ENCODE measurements at regions not wholly inside any gene's neighbourhood (a gene's known extent, or its start where the extent isn't known, plus 50 kb on each side); places are given as distances from the start of the nearest gene placed in this dataset.

GRCh38 chr5:51895834-51896233, 512.6 kb downstream of the ISL1 start:
- intact Hi-C loops (cut with micrococcal nuclease), result no loop called here
- Mint-ChIP-seq H3K4me3 (no peak overlapping the region), H3K27ac (no peak overlapping the region), H3K36me3 (ENCODE audit: low read depth) (no peaks in the 10 kb centered on the region), H3K9me3 (peaks cover 2% of the 10 kb centered on the region), H3K27me3 (no peaks in the 10 kb centered on the region), H3K4me1 (no peaks in the 10 kb centered on the region)
- ChIA-PET CTCF (no interaction called here), POLR2A (no interaction called here)
- no peak for DNase-seq
- no peak for ATAC-seq (ENCODE audit: low read depth)
- TF ChIP-seq CTCF (IDR thresholded peaks at IDR 0.05), result no peak

GRCh38 chr5:51902512-51902911, 519.3 kb downstream of the ISL1 start:
- ChIA-PET CTCF (no interaction called here), POLR2A (no interaction called here)
- no peaks in the 10 kb centered on the region for H3K36me3 Mint-ChIP-seq (ENCODE audit: low read depth)
- intact Hi-C loops (cut with micrococcal nuclease), result no loop called here
- no peak overlapping the region for H3K27ac Mint-ChIP-seq
- ATAC-seq (ENCODE audit: low read depth) (no peak), DNase-seq (no peak)
- no peak overlapping the region for H3K4me3 Mint-ChIP-seq
- H3K4me1 Mint-ChIP-seq, result no peaks in the 10 kb centered on the region
- peaks cover 5% of the 10 kb centered on the region for H3K9me3 Mint-ChIP-seq
- no peak for TF ChIP-seq CTCF (IDR thresholded peaks at IDR 0.05)
- no peaks in the 10 kb centered on the region for H3K27me3 Mint-ChIP-seq

- Mint-ChIP-seq H3K27ac (no peak overlapping the region), H3K4me1 (no peaks in the 10 kb centered on the region), H3K36me3 (ENCODE audit: low read depth) (no peaks in the 10 kb centered on the region), H3K9me3 (peaks cover 5% of the 10 kb centered on the region), H3K27me3 (no peaks in the 10 kb centered on the region), H3K4me3 (no peak overlapping the region)
- DNase-seq (no peak), ATAC-seq (ENCODE audit: low read depth) (no peak)
- CTCF ChIA-PET, result no interaction called here
- TF ChIP-seq CTCF (IDR thresholded peaks at IDR 0.05), result no peak
- intact Hi-C loops (cut with micrococcal nuclease), result no loop called here
- POLR2A ChIA-PET, result no interaction called here
Measured at GRCh38 chr5:51908215-51908614, 525.0 kb downstream of the ISL1 start.

GRCh38 chr5:51944500-51945125, 561.4 kb downstream of the ISL1 start:
- H3K4me1 Mint-ChIP-seq, result no peaks in the 10 kb centered on the region
- H3K4me3 Mint-ChIP-seq, result no peak overlapping the region
- ATAC-seq (ENCODE audit: low read depth), result no peak
- intact Hi-C loops (cut with micrococcal nuclease), result no loop called here
- DNase-seq, result no peak
- no peak for TF ChIP-seq CTCF (IDR thresholded peaks at IDR 0.05)
- ChIA-PET POLR2A (no interaction called here), CTCF (no interaction called here)
- H3K9me3 Mint-ChIP-seq, result peaks cover 14% of the 10 kb centered on the region
- H3K27ac Mint-ChIP-seq, result no peak overlapping the region
- peaks cover 2% of the 10 kb centered on the region for H3K36me3 Mint-ChIP-seq (ENCODE audit: low read depth)
- H3K27me3 Mint-ChIP-seq, result no peaks in the 10 kb centered on the region

GRCh38 chr5:51958473-51958872, 575.2 kb downstream of the ISL1 start:
- DNase-seq (no peak), ATAC-seq (ENCODE audit: low read depth) (no peak)
- Mint-ChIP-seq H3K9me3 (no peaks in the 10 kb centered on the region), H3K27ac (no peak overlapping the region), H3K36me3 (ENCODE audit: low read depth) (no peaks in the 10 kb centered on the region), H3K27me3 (no peaks in the 10 kb centered on the region), H3K4me1 (no peaks in the 10 kb centered on the region), H3K4me3 (no peak overlapping the region)
- intact Hi-C loops (cut with micrococcal nuclease), result no loop called here
- ChIA-PET POLR2A (no interaction called here), CTCF (no interaction called here)
- no peak for TF ChIP-seq CTCF (IDR thresholded peaks at IDR 0.05)
